ENCODE measurements at regions not wholly inside any gene's neighbourhood (a gene's known extent, or its start where the extent isn't known, plus 50 kb on each side); places are given as distances from the start of the nearest gene placed in this dataset.

- TF ChIP-seq EZH2 (optimal IDR thresholded peaks at IDR 0.05; ENCODE audit: low read depth, low read length) (no peak), CTCF (IDR thresholded peaks at IDR 0.05; ENCODE audit: low read length) (no peak), EZH2phosphoT487 (IDR thresholded peaks at IDR 0.05; ENCODE audit: low read length) (no peak)
Observed at GRCh38 chr9:80125731-80126264, 554.0 kb downstream of the TLE4 start.
